Body of pancreas (tissue), 4 donors: ENCODE measurements at regions not wholly inside any gene's neighbourhood (a gene's known extent, or its start where the extent isn't known, plus 50 kb on each side); places are given as distances from the start of the nearest gene placed in this dataset.

Source experiments
- ATAC-seq: fragments of 150-250 bp; one replicate; pipeline ENCODE4 v1.9.1; 2016
- DNase-seq, 4 donors: peaks; one replicate each; pipeline ENCODE4 v3.0.0-alpha.2; 2019
- H3K27ac ChIP-seq, 4 donors: fragments of 200-600 bp; sonication (generic); 1 replicate in 3 of 4; 2 replicates in 1 of 4; pipeline versions ENCODE4 v1.5.1 to v1.6.1; 2016 to 2019; ENCODE audit warnings: mild to moderate bottlenecking in 1 of 4, mixed read lengths in 1 of 4, moderate library complexity in 1 of 4
- H3K27me3 ChIP-seq, 2 donors: fragments of 200-600 bp; sonication (generic); one replicate each; pipeline ENCODE4 v1.6.0; 2016; ENCODE audit warnings: mild to moderate bottlenecking in 1 of 2
- H3K36me3 ChIP-seq, 2 donors: fragments of 200-600 bp; sonication (generic); replicated peaks in 1 of 2; 2 replicates each; pipeline ENCODE4 v1.5.1; 2016; ENCODE audit warnings: low read depth in 2 of 2; ENCODE audit not compliant: insufficient read depth in 1 of 2
- H3K4me1 ChIP-seq: fragments of 200-600 bp; sonication (generic); one replicate; pipeline ENCODE4 v1.6.0; 2016
- H3K4me3 ChIP-seq, 2 donors: fragments of 200-600 bp; sonication (generic); 1 replicate in 1 of 2; 2 replicates in 1 of 2; pipeline ENCODE4 v1.5.1; 2016 to 2019
- H3K9me3 ChIP-seq, 3 donors: fragments of 200-600 bp; sonication (generic); 1 replicate in 2 of 3; 2 replicates in 1 of 3; pipeline ENCODE4 v1.5.1; 2016
- CTCF ChIP-seq, 7 experiments: fragments of 450-650 bp in 4 of 7; fragments of 200-600 bp in 3 of 7; sonication (generic) in 3 of 7; IDR thresholded peaks; one replicate each; pipeline ENCODE4 v1.5.1; 2016 to 2019; ENCODE audit warnings: antibody characterized with exemption in 7 of 7
- POLR2A ChIP-seq, 3 donors: fragments of 450-650 bp; IDR thresholded peaks; one replicate each; pipeline ENCODE4 v1.6.1; 2016; ENCODE audit warnings: antibody characterized with exemption in 3 of 3, mild to moderate bottlenecking in 2 of 3
- WGBS, 2 donors: methylation state at CpG; one replicate each; pipeline ENCODE4 v1.1.5; 2017; 5-methylcytosine and 5-hydroxymethylcytosine counted together
- intact Hi-C: fragments of 100-400 bp; cut with DNase I; formaldehyde crosslinking; loops from one replicate; pipeline ENCODE4 v1.15.1; 2023

GRCh38 chr3:20400686-20401085 is 214.7 kb upstream of the SGO1 start:
- intact Hi-C loops, result no loop called here
- Histone ChIP-seq H3K9me3 (no peaks in the 10 kb centered on the region), H3K4me3 (no peak overlapping the region), H3K36me3 (no peaks in the 10 kb centered on the region), H3K27ac (no peak overlapping the region), H3K4me1 (no peaks in the 10 kb centered on the region), H3K27me3 (no peaks in the 10 kb centered on the region)
- 100% methylated on average over 1 of the region's 1 CpG for WGBS, 2 donors
- no peak for ATAC-seq
- DNase-seq, result no peak
- TF ChIP-seq POLR2A (IDR thresholded peaks at IDR 0.05), result no peak
- no peak for TF ChIP-seq CTCF (IDR thresholded peaks at IDR 0.05)

- H3K36me3 ChIP-seq, result no peaks in the 10 kb centered on the region
- 60 to 80% methylated on average over 2 of the region's 2 CpGs for WGBS, 2 donors
- DNase-seq (no peak), ATAC-seq (no peak)
- H3K27me3 ChIP-seq, result no peaks in the 10 kb centered on the region
- H3K4me1 ChIP-seq, result no peaks in the 10 kb centered on the region
- intact Hi-C loops, result no loop called here
- TF ChIP-seq POLR2A (IDR thresholded peaks at IDR 0.05) (no peak), CTCF (IDR thresholded peaks at IDR 0.05) (no peak)
- no peak overlapping the region for H3K27ac ChIP-seq
- H3K9me3 ChIP-seq, result no peaks in the 10 kb centered on the region
- H3K4me3 ChIP-seq, result no peak overlapping the region
Measured at GRCh38 chr3:20400281-20400680, 214.3 kb upstream of the SGO1 start.

GRCh38 chr3:20396335-20396734 is 210.3 kb upstream of the SGO1 start:
- TF ChIP-seq CTCF (IDR thresholded peaks at IDR 0.05), result no peak
- no peak for TF ChIP-seq POLR2A (IDR thresholded peaks at IDR 0.05)
- no peaks in the 10 kb centered on the region for H3K36me3 ChIP-seq
- ATAC-seq, result no peak
- 82 to 83% methylated on average over 3 of the region's 3 CpGs for WGBS, 2 donors
- H3K27ac ChIP-seq, result no peak overlapping the region
- intact Hi-C loops, result no loop called here
- H3K4me3 ChIP-seq, result no peak overlapping the region
- no peaks in the 10 kb centered on the region for H3K4me1 ChIP-seq
- no peaks in the 10 kb centered on the region for H3K27me3 ChIP-seq
- H3K9me3 ChIP-seq, result no peaks in the 10 kb centered on the region
- DNase-seq, result no peak

- Histone ChIP-seq H3K36me3 (no peaks in the 10 kb centered on the region), H3K4me3 (no peak overlapping the region), H3K27ac (no peak overlapping the region), H3K9me3 (no peaks in the 10 kb centered on the region), H3K27me3 (no peaks in the 10 kb centered on the region), H3K4me1 (no peaks in the 10 kb centered on the region)
- ATAC-seq (no peak), DNase-seq (no peak)
- TF ChIP-seq POLR2A (IDR thresholded peaks at IDR 0.05) (no peak), CTCF (IDR thresholded peaks at IDR 0.05) (no peak)
- WGBS, 2 donors, result 76 to 97% methylated on average over 4 of the region's 4 CpGs
- intact Hi-C loops, result no loop called here
Measured at GRCh38 chr3:20395692-20396091, 209.7 kb upstream of the SGO1 start.

- no peak overlapping the region for H3K27ac ChIP-seq
- no peaks in the 10 kb centered on the region for H3K27me3 ChIP-seq
- no peaks in the 10 kb centered on the region for H3K4me1 ChIP-seq
- intact Hi-C loops, result no loop called here
- no peak for DNase-seq
- no peak for TF ChIP-seq POLR2A (IDR thresholded peaks at IDR 0.05)
- TF ChIP-seq CTCF (IDR thresholded peaks at IDR 0.05), result no peak
- ATAC-seq, result no peak
- no peak overlapping the region for H3K4me3 ChIP-seq
- no peaks in the 10 kb centered on the region for H3K36me3 ChIP-seq
- H3K9me3 ChIP-seq, result no peaks in the 10 kb centered on the region
- WGBS, 2 donors, result 80 to 85% methylated on average over 2 to 4 of the region's 4 CpGs
Measured at GRCh38 chr3:20394243-20394642, 208.2 kb upstream of the SGO1 start.
